Neural progenitor cell (in vitro differentiated cells): ENCODE measurements at regions not wholly inside any gene's neighbourhood (a gene's known extent, or its start where the extent isn't known, plus 50 kb on each side); places are given as distances from the start of the nearest gene placed in this dataset.

Experiments used
- EZH2phosphoT487 ChIP-seq: fragments of 200-600 bp; sonication (generic); IDR thresholded peaks from 2 replicates; pipeline ENCODE4 v1.6.1; 2017; ENCODE audit warnings: antibody characterized with exemption
- TF ChIP-seq, protein P1 (sequence below): fragments of 200-600 bp; sonication (generic); IDR thresholded peaks from 2 replicates; pipeline ENCODE4 v1.5.1; 2017; ENCODE audit warnings: antibody characterized with exemption, mild to moderate bottlenecking

DNA sequence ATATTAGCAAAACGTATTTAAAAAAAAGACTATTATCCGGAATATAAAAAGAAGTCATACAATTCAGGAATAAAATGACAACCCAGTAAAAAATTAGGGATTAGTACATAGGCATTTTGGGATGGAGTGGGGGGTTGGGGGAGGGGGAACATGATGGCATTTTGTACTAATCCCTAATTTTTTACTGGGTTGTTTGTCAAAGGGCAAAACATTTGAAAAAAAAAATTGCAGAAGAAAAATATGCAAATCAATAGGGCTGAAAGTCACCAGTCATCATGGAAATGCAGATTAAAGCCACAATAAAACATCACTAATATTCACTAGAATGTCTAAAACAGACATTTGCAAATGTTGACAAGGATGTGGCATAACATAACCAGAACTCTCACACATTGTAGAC is 82.5 kb downstream of the RPL22L1 start:
- TF ChIP-seq, protein P1, sequence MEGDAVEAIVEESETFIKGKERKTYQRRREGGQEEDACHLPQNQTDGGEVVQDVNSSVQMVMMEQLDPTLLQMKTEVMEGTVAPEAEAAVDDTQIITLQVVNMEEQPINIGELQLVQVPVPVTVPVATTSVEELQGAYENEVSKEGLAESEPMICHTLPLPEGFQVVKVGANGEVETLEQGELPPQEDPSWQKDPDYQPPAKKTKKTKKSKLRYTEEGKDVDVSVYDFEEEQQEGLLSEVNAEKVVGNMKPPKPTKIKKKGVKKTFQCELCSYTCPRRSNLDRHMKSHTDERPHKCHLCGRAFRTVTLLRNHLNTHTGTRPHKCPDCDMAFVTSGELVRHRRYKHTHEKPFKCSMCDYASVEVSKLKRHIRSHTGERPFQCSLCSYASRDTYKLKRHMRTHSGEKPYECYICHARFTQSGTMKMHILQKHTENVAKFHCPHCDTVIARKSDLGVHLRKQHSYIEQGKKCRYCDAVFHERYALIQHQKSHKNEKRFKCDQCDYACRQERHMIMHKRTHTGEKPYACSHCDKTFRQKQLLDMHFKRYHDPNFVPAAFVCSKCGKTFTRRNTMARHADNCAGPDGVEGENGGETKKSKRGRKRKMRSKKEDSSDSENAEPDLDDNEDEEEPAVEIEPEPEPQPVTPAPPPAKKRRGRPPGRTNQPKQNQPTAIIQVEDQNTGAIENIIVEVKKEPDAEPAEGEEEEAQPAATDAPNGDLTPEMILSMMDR = no peak
- TF ChIP-seq EZH2phosphoT487 = no peak
